ENCODE measurements at regions not wholly inside any gene's neighbourhood (a gene's known extent, or its start where the extent isn't known, plus 50 kb on each side); places are given as distances from the start of the nearest gene placed in this dataset.

GRCh38 chr6:28589234-28589956, 63.7 kb downstream of the GPX5 start:
- 1 to 2% (median 1%) methylated on average over 34 of the region's 34 CpGs for WGBS, 3 donors
- DNase-seq = peak; percentile 40 to 63 (median 54)

GRCh38 chr6:28589957-28590349, 64.3 kb downstream of the GPX5 start:
- intact Hi-C loops (cut with DNase I) = no loop called here
- Histone ChIP-seq H3K4me3 (no peak overlapping the region), H3K4me1 (ENCODE audit: insufficient read depth) (peaks cover 10% of the 10 kb centered on the region)

More at GRCh38 chr6:28589234-28589956, 63.7 kb downstream of the GPX5 start:
- Histone ChIP-seq H3K36me3 (no peaks in the 10 kb centered on the region), H3K4me1 (ENCODE audit: insufficient read depth) (peaks cover 10% of the 10 kb centered on the region), H3K9me3 (no peaks in the 10 kb centered on the region), H3K4me3 (peak overlapping the region; percentile 14), H3K27ac (no peak overlapping the region), H3K27me3 (no peaks in the 10 kb centered on the region)
- TF ChIP-seq POLR2A (IDR thresholded peaks at IDR 0.05) = no peak
- no peak for TF ChIP-seq EP300 (IDR thresholded peaks at IDR 0.05)
- TF ChIP-seq CTCF (IDR thresholded peaks at IDR 0.05) = no peak
- intact Hi-C loops (cut with DNase I) = no loop called here

GRCh38 chr6:28597217-28597835, 71.6 kb downstream of the GPX5 start:
- H3K4me1 ChIP-seq (ENCODE audit: insufficient read depth) = no peaks in the 10 kb centered on the region
- no peaks in the 10 kb centered on the region for H3K9me3 ChIP-seq
- 8 to 19% (median 9%) methylated on average over 18 of the region's 18 CpGs for WGBS, 3 donors
- no peak overlapping the region for H3K4me3 ChIP-seq
- no peaks in the 10 kb centered on the region for H3K27me3 ChIP-seq
- intact Hi-C loops (cut with DNase I) = loop anchor here in 1 of 4 donors (5.0 kb wide), 1 partner anchor 1505 kb away; no protein-coding TSS in a partner anchor
- no peak for TF ChIP-seq POLR2A (IDR thresholded peaks at IDR 0.05)
- TF ChIP-seq EP300 (IDR thresholded peaks at IDR 0.05) = no peak
- TF ChIP-seq CTCF (IDR thresholded peaks at IDR 0.05) = no peak
- DNase-seq = no peak
- no peaks in the 10 kb centered on the region for H3K36me3 ChIP-seq
- no peak overlapping the region for H3K27ac ChIP-seq

More at GRCh38 chr6:28589957-28590349, 64.3 kb downstream of the GPX5 start:
- DNase-seq = peak in 1 of 5 donors; percentile 30
- TF ChIP-seq EP300 (IDR thresholded peaks at IDR 0.05) = no peak
- no peak for TF ChIP-seq CTCF (IDR thresholded peaks at IDR 0.05)
- TF ChIP-seq POLR2A (IDR thresholded peaks at IDR 0.05) = no peak
- no peaks in the 10 kb centered on the region for H3K36me3 ChIP-seq
- no peaks in the 10 kb centered on the region for H3K27me3 ChIP-seq
- no peaks in the 10 kb centered on the region for H3K9me3 ChIP-seq
- H3K27ac ChIP-seq = no peak overlapping the region
- WGBS, 3 donors = 7 to 12% (median 8%) methylated on average over 21 of the region's 21 CpGs

GRCh38 chr6:28597924-28598722, 72.4 kb downstream of the GPX5 start:
- Histone ChIP-seq H3K9me3 (no peaks in the 10 kb centered on the region), H3K36me3 (no peaks in the 10 kb centered on the region), H3K4me1 (ENCODE audit: insufficient read depth) (no peaks in the 10 kb centered on the region), H3K27ac (no peak overlapping the region), H3K4me3 (no peak overlapping the region), H3K27me3 (no peaks in the 10 kb centered on the region)
- TF ChIP-seq POLR2A (IDR thresholded peaks at IDR 0.05) (no peak), CTCF (IDR thresholded peaks at IDR 0.05) (no peak), EP300 (IDR thresholded peaks at IDR 0.05) (no peak)
- no peak for DNase-seq
- intact Hi-C loops (cut with DNase I) = loop anchor here in 1 of 4 donors (5.0 kb wide), 1 partner anchor 1506 kb away; no protein-coding TSS in a partner anchor
- 32 to 47% (median 43%) methylated on average over 13 of the region's 13 CpGs for WGBS, 3 donors

All from ovary (tissue), 7 donors.